Endothelial cell (in vitro differentiated cells): ENCODE measurements at regions not wholly inside any gene's neighbourhood (a gene's known extent, or its start where the extent isn't known, plus 50 kb on each side); places are given as distances from the start of the nearest gene placed in this dataset.
"Not testable (repeated sequence)": the region's sequence is repeated elsewhere in the genome, so short reads cannot be mapped to it uniquely, and the experiment has no call there.

Source experiments
- DNase-seq: peaks from one replicate; pipeline ENCODE4 v3.0.0; 2021; ENCODE audit warnings: low spot score
- H3K27ac Mint-ChIP-seq: one replicate; pipeline ENCODE4 v1.8.0; 2021; ENCODE audit warnings: mixed read lengths, inconsistent platforms; ENCODE audit not compliant: unreplicated experiment
- H3K27me3 Mint-ChIP-seq: one replicate; pipeline ENCODE4 v1.8.0; 2021; ENCODE audit warnings: mild to moderate bottlenecking, moderate library complexity, mixed read lengths, inconsistent platforms; ENCODE audit not compliant: unreplicated experiment
- H3K36me3 Mint-ChIP-seq: one replicate; pipeline ENCODE4 v1.8.0; 2021; ENCODE audit warnings: mild to moderate bottlenecking, low read depth, mixed read lengths, inconsistent platforms; ENCODE audit not compliant: unreplicated experiment
- H3K4me1 Mint-ChIP-seq: one replicate; pipeline ENCODE4 v1.8.0; 2021; ENCODE audit warnings: mild to moderate bottlenecking, mixed read lengths, inconsistent platforms; ENCODE audit not compliant: unreplicated experiment
- H3K4me3 Mint-ChIP-seq: one replicate; pipeline ENCODE4 v1.8.0; 2021; ENCODE audit warnings: mild to moderate bottlenecking, mixed read lengths, inconsistent platforms; ENCODE audit not compliant: unreplicated experiment
- H3K9me3 Mint-ChIP-seq: one replicate; pipeline ENCODE4 v1.8.0; 2021; ENCODE audit warnings: mixed read lengths, inconsistent platforms; ENCODE audit not compliant: unreplicated experiment
- CTCF ChIP-seq: fragments of 200-600 bp; sonication (generic); IDR thresholded peaks from one replicate; pipeline ENCODE4 v1.5.0; 2021; ENCODE audit warnings: antibody characterized with exemption; ENCODE audit not compliant: unreplicated experiment

- not testable (repeated sequence) for DNase-seq, H3K4me3 Mint-ChIP-seq, H3K27me3 Mint-ChIP-seq, H3K4me1 Mint-ChIP-seq, H3K36me3 Mint-ChIP-seq, H3K9me3 Mint-ChIP-seq, H3K27ac Mint-ChIP-seq
Observed at GRCh38 chr1:145553795-145554194, 54.0 kb upstream of the GPR89A start.

- H3K36me3 Mint-ChIP-seq = no peaks in the 10 kb centered on the region
Observed at GRCh38 chr1:145545055-145545454, 62.7 kb upstream of the GPR89A start.

GRCh38 chr1:145541685-145542084, 66.1 kb upstream of the GPR89A start:
- H3K9me3 Mint-ChIP-seq, H3K4me3 Mint-ChIP-seq, H3K27me3 Mint-ChIP-seq: not testable (repeated sequence)

More at GRCh38 chr1:145545055-145545454, 62.7 kb upstream of the GPR89A start:
- H3K27ac Mint-ChIP-seq = no peak overlapping the region
- no peak overlapping the region for H3K4me3 Mint-ChIP-seq
- TF ChIP-seq CTCF = no peak
- no peaks in the 10 kb centered on the region for H3K27me3 Mint-ChIP-seq
- no peaks in the 10 kb centered on the region for H3K4me1 Mint-ChIP-seq
- DNase-seq = no peak
- no peaks in the 10 kb centered on the region for H3K9me3 Mint-ChIP-seq

GRCh38 chr1:145541246-145541645, 66.5 kb upstream of the GPR89A start:
- not testable (repeated sequence) for H3K27ac Mint-ChIP-seq, H3K4me1 Mint-ChIP-seq, H3K4me3 Mint-ChIP-seq, H3K9me3 Mint-ChIP-seq, H3K27me3 Mint-ChIP-seq, DNase-seq, H3K36me3 Mint-ChIP-seq

More at GRCh38 chr1:145541685-145542084, 66.1 kb upstream of the GPR89A start:
- not testable (repeated sequence) for H3K27ac Mint-ChIP-seq, H3K36me3 Mint-ChIP-seq, DNase-seq, H3K4me1 Mint-ChIP-seq

GRCh38 chr1:145538118-145538882, 69.5 kb upstream of the GPR89A start:
- H3K27ac Mint-ChIP-seq, DNase-seq, H3K9me3 Mint-ChIP-seq, H3K4me3 Mint-ChIP-seq, H3K36me3 Mint-ChIP-seq, H3K27me3 Mint-ChIP-seq, H3K4me1 Mint-ChIP-seq: not testable (repeated sequence)

- H3K4me3 Mint-ChIP-seq, DNase-seq, H3K4me1 Mint-ChIP-seq, H3K27me3 Mint-ChIP-seq, H3K36me3 Mint-ChIP-seq, H3K27ac Mint-ChIP-seq, H3K9me3 Mint-ChIP-seq: not testable (repeated sequence)
Observed at GRCh38 chr1:145537003-145537402, 70.8 kb upstream of the GPR89A start.

- DNase-seq, H3K27ac Mint-ChIP-seq: not testable (repeated sequence)
Observed at GRCh38 chr1:145535461-145535860, 72.3 kb upstream of the GPR89A start.

GRCh38 chr1:145528068-145528564, 79.7 kb upstream of the GPR89A start:
- H3K27me3 Mint-ChIP-seq, H3K9me3 Mint-ChIP-seq, H3K36me3 Mint-ChIP-seq, H3K4me3 Mint-ChIP-seq, H3K27ac Mint-ChIP-seq, H3K4me1 Mint-ChIP-seq, DNase-seq: not testable (repeated sequence)

More at GRCh38 chr1:145535461-145535860, 72.3 kb upstream of the GPR89A start:
- not testable (repeated sequence) for H3K4me1 Mint-ChIP-seq, H3K9me3 Mint-ChIP-seq, H3K27me3 Mint-ChIP-seq, H3K36me3 Mint-ChIP-seq, H3K4me3 Mint-ChIP-seq

- not testable (repeated sequence) for H3K27me3 Mint-ChIP-seq, H3K27ac Mint-ChIP-seq, DNase-seq, H3K4me1 Mint-ChIP-seq, H3K9me3 Mint-ChIP-seq, H3K4me3 Mint-ChIP-seq, H3K36me3 Mint-ChIP-seq
Observed at GRCh38 chr1:145520159-145520558, 87.6 kb upstream of the GPR89A start.

GRCh38 chr1:145519302-145519701, 88.5 kb upstream of the GPR89A start:
- not testable (repeated sequence) for H3K9me3 Mint-ChIP-seq, H3K36me3 Mint-ChIP-seq, H3K27ac Mint-ChIP-seq, H3K27me3 Mint-ChIP-seq, DNase-seq, H3K4me3 Mint-ChIP-seq, H3K4me1 Mint-ChIP-seq

GRCh38 chr1:145513017-145513416, 87.6 kb upstream of the NBPF20 start:
- not testable (repeated sequence) for H3K9me3 Mint-ChIP-seq, H3K36me3 Mint-ChIP-seq, H3K27ac Mint-ChIP-seq, H3K27me3 Mint-ChIP-seq, H3K4me3 Mint-ChIP-seq, H3K4me1 Mint-ChIP-seq
- DNase-seq = peak; percentile 15
